ENCODE measurements at regions not wholly inside any gene's neighbourhood (a gene's known extent, or its start where the extent isn't known, plus 50 kb on each side); places are given as distances from the start of the nearest gene placed in this dataset.

- H3K4me3 ChIP-seq (ENCODE audit: low read depth in 1 of 3, low read length in 3 of 3), result no peak overlapping the region
- H3K27me3 ChIP-seq (ENCODE audit: control insufficient read depth in 3 of 3, insufficient read depth in 3 of 3, low read length in 3 of 3), result peaks cover 0 to 3% (median 2%) of the 10 kb centered on the region in 3 donors
- H3K4me1 ChIP-seq (ENCODE audit: control insufficient read depth in 3 of 3, insufficient read depth in 2 of 3, low read depth in 1 of 3, low read length in 2 of 3), result no peaks in the 10 kb centered on the region
- no peak overlapping the region for H3K27ac ChIP-seq (ENCODE audit: low read depth in 1 of 3, low read length in 2 of 3)
- no peaks in the 10 kb centered on the region for H3K36me3 ChIP-seq (ENCODE audit: control insufficient read depth in 3 of 3, insufficient read depth in 2 of 3, low read depth in 1 of 3, low read length in 3 of 3)
- WGBS, 3 donors, result 52 to 69% (median 57%) methylated on average over 2 of the region's 2 CpGs
- H3K9me3 ChIP-seq (ENCODE audit: control insufficient read depth in 2 of 2, insufficient read depth in 1 of 2, low read depth in 1 of 2, low read length in 1 of 2), result no peaks in the 10 kb centered on the region
- DNase-seq, result no peak
- no peak for FAIRE-seq
Measured at GRCh38 chr6:159118924-159119323, 50.3 kb upstream of the FNDC1 start.

GRCh38 chr6:159117563-159117962 lies 51.6 kb upstream of the FNDC1 start:
- H3K27ac ChIP-seq (ENCODE audit: low read depth in 1 of 3, low read length in 2 of 3), result no peak overlapping the region
- no peaks in the 10 kb centered on the region for H3K4me1 ChIP-seq (ENCODE audit: control insufficient read depth in 3 of 3, insufficient read depth in 2 of 3, low read depth in 1 of 3, low read length in 2 of 3)
- 66 to 76% (median 75%) methylated on average over 5 of the region's 5 CpGs for WGBS, 3 donors

GRCh38 chr6:159117046-159117445 lies 52.2 kb upstream of the FNDC1 start:
- no peaks in the 10 kb centered on the region for H3K9me3 ChIP-seq (ENCODE audit: control insufficient read depth in 2 of 2, insufficient read depth in 1 of 2, low read depth in 1 of 2, low read length in 1 of 2)
- H3K4me1 ChIP-seq (ENCODE audit: control insufficient read depth in 3 of 3, insufficient read depth in 2 of 3, low read depth in 1 of 3, low read length in 2 of 3), result no peaks in the 10 kb centered on the region
- H3K4me3 ChIP-seq (ENCODE audit: low read depth in 1 of 3, low read length in 3 of 3), result no peak overlapping the region
- peak overlapping the region in 1 of 3 donors; percentile 32 for H3K27ac ChIP-seq (ENCODE audit: low read depth in 1 of 3, low read length in 2 of 3)
- H3K27me3 ChIP-seq (ENCODE audit: control insufficient read depth in 3 of 3, insufficient read depth in 3 of 3, low read length in 3 of 3), result no peaks in the 10 kb centered on the region
- H3K36me3 ChIP-seq (ENCODE audit: control insufficient read depth in 3 of 3, insufficient read depth in 2 of 3, low read depth in 1 of 3, low read length in 3 of 3), result no peaks in the 10 kb centered on the region
- no peak for DNase-seq
- FAIRE-seq, result no peak
- 71 to 77% (median 76%) methylated on average over 3 of the region's 3 CpGs for WGBS, 3 donors

More at GRCh38 chr6:159117563-159117962, 51.6 kb upstream of the FNDC1 start:
- Histone ChIP-seq H3K4me3 (ENCODE audit: low read depth in 1 of 3, low read length in 3 of 3) (no peak overlapping the region), H3K27me3 (ENCODE audit: control insufficient read depth in 3 of 3, insufficient read depth in 3 of 3, low read length in 3 of 3) (no peaks in the 10 kb centered on the region), H3K9me3 (ENCODE audit: control insufficient read depth in 2 of 2, insufficient read depth in 1 of 2, low read depth in 1 of 2, low read length in 1 of 2) (no peaks in the 10 kb centered on the region), H3K36me3 (ENCODE audit: control insufficient read depth in 3 of 3, insufficient read depth in 2 of 3, low read depth in 1 of 3, low read length in 3 of 3) (no peaks in the 10 kb centered on the region)
- FAIRE-seq (no peak), DNase-seq (no peak)

DNA sequence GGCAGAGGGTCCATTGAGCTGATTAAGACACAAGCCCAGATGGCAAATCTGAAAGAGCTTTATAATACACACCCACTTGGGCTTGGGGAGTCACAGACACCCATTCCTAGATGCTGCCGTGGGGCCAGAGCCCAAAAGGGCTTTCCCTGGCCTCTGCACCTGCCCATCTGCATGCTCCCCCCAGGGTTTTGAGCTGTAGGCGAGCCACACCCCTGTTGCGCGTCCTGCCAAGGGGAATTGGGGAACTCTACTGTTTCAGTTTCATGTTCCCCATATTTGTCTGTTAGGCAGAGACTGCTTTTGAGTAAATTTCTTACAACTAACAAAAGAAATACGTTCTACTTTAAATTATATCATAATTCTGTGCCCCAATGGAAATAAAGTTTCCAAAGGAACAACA lies 52.9 kb upstream of the FNDC1 start:
- FAIRE-seq, result no peak

DNA sequence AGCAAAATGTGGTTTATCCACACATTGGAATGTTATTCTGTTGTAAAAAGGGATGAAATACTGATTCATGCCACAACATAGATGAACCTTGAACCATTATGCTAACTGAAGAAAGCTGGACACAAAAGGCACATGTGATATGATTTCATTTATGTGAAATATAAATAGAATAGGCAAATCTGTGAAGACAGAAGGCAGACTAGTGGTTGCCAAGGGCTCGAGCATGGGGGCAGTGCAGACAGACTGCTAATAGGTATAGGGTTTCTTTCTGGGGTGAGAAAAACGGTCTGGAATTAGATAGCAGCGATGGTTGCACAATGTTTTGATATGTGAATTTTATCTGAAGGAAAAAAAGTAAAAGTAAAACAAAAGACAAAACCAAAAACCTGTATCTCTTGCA lies 54.6 kb upstream of the FNDC1 start:
- Histone ChIP-seq H3K36me3 (ENCODE audit: control insufficient read depth in 3 of 3, insufficient read depth in 2 of 3, low read depth in 1 of 3, low read length in 3 of 3) (no peaks in the 10 kb centered on the region), H3K9me3 (ENCODE audit: control insufficient read depth in 2 of 2, insufficient read depth in 1 of 2, low read depth in 1 of 2, low read length in 1 of 2) (no peaks in the 10 kb centered on the region), H3K27me3 (ENCODE audit: control insufficient read depth in 3 of 3, insufficient read depth in 3 of 3, low read length in 3 of 3) (no peaks in the 10 kb centered on the region), H3K4me1 (ENCODE audit: control insufficient read depth in 3 of 3, insufficient read depth in 2 of 3, low read depth in 1 of 3, low read length in 2 of 3) (no peaks in the 10 kb centered on the region), H3K27ac (ENCODE audit: low read depth in 1 of 3, low read length in 2 of 3) (no peak overlapping the region), H3K4me3 (ENCODE audit: low read depth in 1 of 3, low read length in 3 of 3) (no peak overlapping the region)
- DNase-seq (no peak), FAIRE-seq (no peak)
- WGBS, 3 donors, result 51 to 69% (median 64%) methylated on average over 3 of the region's 3 CpGs

More for the DNA sequence above, 52.9 kb upstream of the FNDC1 start:
- Histone ChIP-seq H3K27ac (ENCODE audit: low read depth in 1 of 3, low read length in 2 of 3) (no peak overlapping the region), H3K9me3 (ENCODE audit: control insufficient read depth in 2 of 2, insufficient read depth in 1 of 2, low read depth in 1 of 2, low read length in 1 of 2) (no peaks in the 10 kb centered on the region), H3K4me1 (ENCODE audit: control insufficient read depth in 3 of 3, insufficient read depth in 2 of 3, low read depth in 1 of 3, low read length in 2 of 3) (no peaks in the 10 kb centered on the region), H3K36me3 (ENCODE audit: control insufficient read depth in 3 of 3, insufficient read depth in 2 of 3, low read depth in 1 of 3, low read length in 3 of 3) (no peaks in the 10 kb centered on the region), H3K27me3 (ENCODE audit: control insufficient read depth in 3 of 3, insufficient read depth in 3 of 3, low read length in 3 of 3) (no peaks in the 10 kb centered on the region), H3K4me3 (ENCODE audit: low read depth in 1 of 3, low read length in 3 of 3) (no peak overlapping the region)
- no peak for DNase-seq
- WGBS, 3 donors, result 60 to 73% (median 66%) methylated on average over 5 of the region's 5 CpGs

DNA sequence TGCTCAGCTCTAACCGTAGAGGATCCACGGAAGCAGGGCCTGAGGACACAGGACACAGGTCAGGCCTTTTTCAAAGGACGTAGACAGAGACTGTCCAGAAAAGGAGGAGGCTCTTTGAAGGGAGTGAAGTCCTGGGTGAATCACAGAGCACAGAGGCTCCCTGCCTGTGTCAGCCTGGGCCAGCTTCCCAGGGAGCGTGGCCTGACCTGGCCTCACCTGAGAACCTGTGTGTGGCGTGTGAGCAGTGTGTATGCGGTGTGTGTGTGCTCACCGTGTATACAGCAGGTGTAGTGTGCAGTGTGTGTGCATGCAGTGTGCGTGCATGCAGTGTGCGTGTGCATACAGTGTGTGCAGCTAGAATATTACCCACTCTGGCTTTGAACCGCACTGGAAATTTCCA lies 56.0 kb upstream of the FNDC1 start:
- no peak for FAIRE-seq
- Histone ChIP-seq H3K36me3 (ENCODE audit: control insufficient read depth in 3 of 3, insufficient read depth in 2 of 3, low read depth in 1 of 3, low read length in 3 of 3) (no peaks in the 10 kb centered on the region), H3K4me3 (ENCODE audit: low read depth in 1 of 3, low read length in 3 of 3) (no peak overlapping the region), H3K9me3 (ENCODE audit: control insufficient read depth in 2 of 2, insufficient read depth in 1 of 2, low read depth in 1 of 2, low read length in 1 of 2) (no peaks in the 10 kb centered on the region), H3K27ac (ENCODE audit: low read depth in 1 of 3, low read length in 2 of 3) (no peak overlapping the region), H3K27me3 (ENCODE audit: control insufficient read depth in 3 of 3, insufficient read depth in 3 of 3, low read length in 3 of 3) (no peaks in the 10 kb centered on the region), H3K4me1 (ENCODE audit: control insufficient read depth in 3 of 3, insufficient read depth in 2 of 3, low read depth in 1 of 3, low read length in 2 of 3) (no peaks in the 10 kb centered on the region)
- WGBS, 3 donors, result 93 to 96% (median 95%) methylated on average over 10 of the region's 10 CpGs
- no peak for DNase-seq

DNA sequence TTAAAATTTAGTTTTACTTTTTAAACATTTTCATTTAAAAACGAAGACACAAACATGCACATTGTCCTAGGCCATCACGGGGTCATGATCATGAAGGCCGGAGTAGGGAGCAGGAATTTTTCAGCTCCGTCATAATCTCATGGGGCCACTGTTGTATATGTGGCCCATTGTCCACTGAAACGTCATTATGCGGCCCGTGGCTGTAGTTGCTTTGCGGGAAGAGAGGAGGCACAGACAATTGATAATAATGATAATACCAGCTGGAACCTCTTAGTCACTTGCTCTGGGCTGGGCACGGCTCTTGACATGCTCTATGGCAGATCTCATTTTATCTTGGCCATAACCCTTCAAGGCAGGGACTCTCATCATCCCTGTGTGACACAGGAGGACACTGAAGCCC lies 56.5 kb upstream of the FNDC1 start:
- FAIRE-seq, result no peak

GRCh38 chr6:159110748-159111147 lies 58.5 kb upstream of the FNDC1 start:
- Histone ChIP-seq H3K27me3 (ENCODE audit: control insufficient read depth in 3 of 3, insufficient read depth in 3 of 3, low read length in 3 of 3) (no peaks in the 10 kb centered on the region), H3K4me1 (ENCODE audit: control insufficient read depth in 3 of 3, insufficient read depth in 2 of 3, low read depth in 1 of 3, low read length in 2 of 3) (no peaks in the 10 kb centered on the region), H3K4me3 (ENCODE audit: low read depth in 1 of 3, low read length in 3 of 3) (no peak overlapping the region), H3K36me3 (ENCODE audit: control insufficient read depth in 3 of 3, insufficient read depth in 2 of 3, low read depth in 1 of 3, low read length in 3 of 3) (no peaks in the 10 kb centered on the region), H3K27ac (ENCODE audit: low read depth in 1 of 3, low read length in 2 of 3) (no peak overlapping the region), H3K9me3 (ENCODE audit: control insufficient read depth in 2 of 2, insufficient read depth in 1 of 2, low read depth in 1 of 2, low read length in 1 of 2) (no peaks in the 10 kb centered on the region)
- no peak for FAIRE-seq
- peak in 1 of 2 donors; percentile 46 for DNase-seq

More for the DNA sequence above, 56.5 kb upstream of the FNDC1 start:
- Histone ChIP-seq H3K4me3 (ENCODE audit: low read depth in 1 of 3, low read length in 3 of 3) (no peak overlapping the region), H3K4me1 (ENCODE audit: control insufficient read depth in 3 of 3, insufficient read depth in 2 of 3, low read depth in 1 of 3, low read length in 2 of 3) (no peaks in the 10 kb centered on the region), H3K27ac (ENCODE audit: low read depth in 1 of 3, low read length in 2 of 3) (no peak overlapping the region), H3K9me3 (ENCODE audit: control insufficient read depth in 2 of 2, insufficient read depth in 1 of 2, low read depth in 1 of 2, low read length in 1 of 2) (no peaks in the 10 kb centered on the region), H3K36me3 (ENCODE audit: control insufficient read depth in 3 of 3, insufficient read depth in 2 of 3, low read depth in 1 of 3, low read length in 3 of 3) (no peaks in the 10 kb centered on the region), H3K27me3 (ENCODE audit: control insufficient read depth in 3 of 3, insufficient read depth in 3 of 3, low read length in 3 of 3) (no peaks in the 10 kb centered on the region)
- WGBS, 3 donors, result 90 to 91% (median 90%) methylated on average over 9 of the region's 9 CpGs
- no peak for DNase-seq

DNA sequence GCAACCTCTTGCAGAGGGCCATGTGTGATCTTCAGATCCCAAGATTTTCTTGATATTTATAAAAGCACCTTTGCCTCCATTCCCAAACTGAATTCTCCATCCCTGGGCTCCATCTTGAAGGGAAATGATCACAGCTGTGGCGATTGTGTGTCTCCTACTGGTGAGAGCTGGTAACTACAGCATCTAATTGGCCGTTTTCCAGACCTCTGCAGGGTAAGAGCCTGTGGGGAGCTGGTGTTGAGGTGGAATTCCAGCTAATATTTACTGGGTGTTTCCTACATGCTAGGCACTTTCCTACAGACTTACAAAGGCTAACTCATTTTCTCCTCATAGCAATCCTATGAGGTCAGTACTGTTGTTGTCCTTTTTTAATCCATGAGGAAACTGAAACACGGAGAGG lies 59.2 kb upstream of the FNDC1 start:
- peak; percentile 19 to 36 for DNase-seq

More for the DNA sequence above, 59.2 kb upstream of the FNDC1 start:
- no peak overlapping the region for H3K4me3 ChIP-seq (ENCODE audit: low read depth in 1 of 3, low read length in 3 of 3)
- FAIRE-seq, result no peak
- H3K9me3 ChIP-seq (ENCODE audit: control insufficient read depth in 2 of 2, insufficient read depth in 1 of 2, low read depth in 1 of 2, low read length in 1 of 2), result no peaks in the 10 kb centered on the region
- H3K4me1 ChIP-seq (ENCODE audit: control insufficient read depth in 3 of 3, insufficient read depth in 2 of 3, low read depth in 1 of 3, low read length in 2 of 3), result no peaks in the 10 kb centered on the region
- H3K36me3 ChIP-seq (ENCODE audit: control insufficient read depth in 3 of 3, insufficient read depth in 2 of 3, low read depth in 1 of 3, low read length in 3 of 3), result no peaks in the 10 kb centered on the region
- no peak overlapping the region for H3K27ac ChIP-seq (ENCODE audit: low read depth in 1 of 3, low read length in 2 of 3)
- 34 to 44% (median 40%) methylated on average over 3 of the region's 3 CpGs for WGBS, 3 donors
- H3K27me3 ChIP-seq (ENCODE audit: control insufficient read depth in 3 of 3, insufficient read depth in 3 of 3, low read length in 3 of 3), result no peaks in the 10 kb centered on the region

All from small intestine (tissue), 7 donors.